Gastroesophageal sphincter (tissue), 3 donors: ENCODE measurements at regions not wholly inside any gene's neighbourhood (a gene's known extent, or its start where the extent isn't known, plus 50 kb on each side); places are given as distances from the start of the nearest gene placed in this dataset.

Experiments
- EP300 ChIP-seq: sonication (generic); formaldehyde crosslinking; IDR thresholded peaks from one replicate; pipeline ENCODE4 v1.6.1; 2017; ENCODE audit warnings: antibody characterized with exemption, mild to moderate bottlenecking
- TF ChIP-seq, protein P1 (sequence below), 4 experiments: fragments of 200-600 bp in 2 of 4; fragments of 450-650 bp in 2 of 4; sonication (generic) in 1 of 4; IDR thresholded peaks; one replicate each; pipeline ENCODE4 v1.5.1; 2017 to 2019; ENCODE audit warnings: antibody characterized with exemption in 4 of 4, mild to moderate bottlenecking in 2 of 4, moderate library complexity in 2 of 4

DNA sequence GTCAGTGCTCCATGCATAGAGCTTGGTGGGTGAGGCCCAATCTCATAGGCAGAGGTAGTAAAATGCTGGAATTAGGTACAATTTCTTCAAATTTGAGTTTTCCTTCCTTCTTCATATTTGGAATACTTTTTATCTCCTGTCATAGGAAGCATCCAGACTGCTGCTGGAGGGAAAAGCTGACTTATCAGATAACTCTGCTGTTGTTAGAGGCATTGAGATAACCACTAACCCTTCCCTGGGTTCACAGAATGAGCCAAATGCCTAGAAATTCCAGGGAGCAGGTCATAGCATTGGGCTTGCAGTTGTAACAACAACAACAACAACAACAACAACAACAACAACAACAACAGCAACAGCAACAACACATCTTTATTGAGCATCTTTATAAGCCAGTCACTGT lies 332.7 kb downstream of the PDCD6IP start:
- TF ChIP-seq, protein P1, sequence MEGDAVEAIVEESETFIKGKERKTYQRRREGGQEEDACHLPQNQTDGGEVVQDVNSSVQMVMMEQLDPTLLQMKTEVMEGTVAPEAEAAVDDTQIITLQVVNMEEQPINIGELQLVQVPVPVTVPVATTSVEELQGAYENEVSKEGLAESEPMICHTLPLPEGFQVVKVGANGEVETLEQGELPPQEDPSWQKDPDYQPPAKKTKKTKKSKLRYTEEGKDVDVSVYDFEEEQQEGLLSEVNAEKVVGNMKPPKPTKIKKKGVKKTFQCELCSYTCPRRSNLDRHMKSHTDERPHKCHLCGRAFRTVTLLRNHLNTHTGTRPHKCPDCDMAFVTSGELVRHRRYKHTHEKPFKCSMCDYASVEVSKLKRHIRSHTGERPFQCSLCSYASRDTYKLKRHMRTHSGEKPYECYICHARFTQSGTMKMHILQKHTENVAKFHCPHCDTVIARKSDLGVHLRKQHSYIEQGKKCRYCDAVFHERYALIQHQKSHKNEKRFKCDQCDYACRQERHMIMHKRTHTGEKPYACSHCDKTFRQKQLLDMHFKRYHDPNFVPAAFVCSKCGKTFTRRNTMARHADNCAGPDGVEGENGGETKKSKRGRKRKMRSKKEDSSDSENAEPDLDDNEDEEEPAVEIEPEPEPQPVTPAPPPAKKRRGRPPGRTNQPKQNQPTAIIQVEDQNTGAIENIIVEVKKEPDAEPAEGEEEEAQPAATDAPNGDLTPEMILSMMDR (IDR thresholded peaks at IDR 0.05), result no peak
- no peak for TF ChIP-seq EP300
